ENCODE measurements at regions not wholly inside any gene's neighbourhood (a gene's known extent, or its start where the extent isn't known, plus 50 kb on each side); places are given as distances from the start of the nearest gene placed in this dataset.

DNA sequence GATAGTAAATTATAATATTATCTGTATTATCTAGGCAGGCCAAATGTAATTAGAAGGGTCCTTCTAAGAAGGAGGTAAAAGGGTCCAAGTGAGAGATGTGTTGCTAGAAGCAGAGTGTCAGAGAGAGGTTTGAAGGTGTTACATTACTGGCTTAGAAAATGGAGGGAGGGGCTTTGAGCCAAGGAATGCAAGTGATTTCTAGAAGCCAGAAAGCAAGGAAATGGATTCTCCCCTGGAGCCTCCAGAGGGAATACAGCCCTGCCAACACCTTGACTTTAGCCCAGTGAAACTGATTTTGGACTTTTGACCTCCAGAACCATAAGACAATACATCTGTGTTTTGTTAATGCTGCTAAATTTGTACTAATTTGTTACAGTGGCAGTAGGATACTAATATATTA, 97.9 kb upstream of the IL6 start:
- Histone ChIP-seq H3K4me1 (replicated peaks in 1 of 4; ENCODE audit: control insufficient read depth in 3 of 4, insufficient read depth in 4 of 4, low read length in 3 of 4) (0 out of 7 replicates have a peak, but pooled peaks cover 0 to 4% (median 0%) of the 10 kb centered on the region in 4 experiments), H2BK20ac (ENCODE audit: low read length) (no peak overlapping the region; the same call in 1 of the 2 replicates), H2BK12ac (ENCODE audit: low read depth, low read length) (no peak overlapping the region), H3K4me2 (ENCODE audit: insufficient read depth in 1 of 2, low read depth in 2 of 2, low read length in 2 of 2) (no peak overlapping the region), H3K4ac (replicated peaks; ENCODE audit: insufficient read length, low read depth, low read length) (no peak overlapping the region), H2BK15ac (ENCODE audit: low read length) (no peak overlapping the region), H3K9ac (replicated peaks in 1 of 4; ENCODE audit: extremely low read depth in 1 of 4, low read depth in 3 of 4, low read length in 3 of 4) (no peak overlapping the region), H4K91ac (replicated peaks; ENCODE audit: insufficient read length, low read length) (no peak overlapping the region), H3K79me2 (ENCODE audit: control insufficient read depth in 1 of 2, insufficient read depth in 2 of 2, low read length in 2 of 2) (no peaks in the 10 kb centered on the region), H2BK120ac (replicated peaks; ENCODE audit: low read depth, low read length) (no peak overlapping the region), H3K56ac (replicated peaks; ENCODE audit: insufficient read length, low read depth, low read length) (no peak overlapping the region), H2AK5ac (ENCODE audit: low read depth, low read length) (no peak overlapping the region), H3K23me2 (ENCODE audit: low read depth, low read length) (no peaks in the 10 kb centered on the region), H2AFZ (ENCODE audit: low read length) (peak overlapping the region; percentile 93), H3K18ac (ENCODE audit: extremely low read depth, low read length) (no peak overlapping the region), H3K27me3 (replicated peaks in 1 of 4; ENCODE audit: control insufficient read depth in 3 of 4, extremely low read depth in 1 of 4, insufficient read depth in 3 of 4, low read length in 3 of 4) (no peaks in the 10 kb centered on the region), H3K14ac (ENCODE audit: insufficient read length) (no peak overlapping the region), H3K4me3 (ENCODE audit: extremely low read depth in 1 of 4, insufficient read depth in 2 of 4, low read depth in 3 of 4, low read length in 4 of 4) (no peak overlapping the region), H4K5ac (ENCODE audit: insufficient read length, low read depth, low read length) (no peak overlapping the region), H3K79me1 (ENCODE audit: low read depth, low read length) (no peaks in the 10 kb centered on the region), H2BK5ac (ENCODE audit: low read depth, low read length) (no peak overlapping the region), H3K23ac (ENCODE audit: insufficient read length) (no peak overlapping the region), H3K9me3 (ENCODE audit: insufficient read depth in 2 of 2, low read depth in 1 of 2, low read length in 1 of 2) (no peaks in the 10 kb centered on the region), H3K27ac (ENCODE audit: low read depth, low read length) (no peak overlapping the region), H3K36me3 (ENCODE audit: control insufficient read depth in 2 of 4, insufficient read depth in 4 of 4, low read length in 3 of 4) (no peaks in the 10 kb centered on the region), H4K20me1 (replicated peaks in 1 of 2; ENCODE audit: control insufficient read depth in 1 of 2, insufficient read depth in 2 of 2, low read length in 2 of 2) (no peaks in the 10 kb centered on the region), H4K8ac (ENCODE audit: extremely low read depth, insufficient read depth, low read length) (no peak overlapping the region)
- no peak for TF ChIP-seq HDAC6 (IDR thresholded peaks at IDR 0.05; ENCODE audit: low read depth, low read length)
- TF ChIP-seq, protein P1, sequence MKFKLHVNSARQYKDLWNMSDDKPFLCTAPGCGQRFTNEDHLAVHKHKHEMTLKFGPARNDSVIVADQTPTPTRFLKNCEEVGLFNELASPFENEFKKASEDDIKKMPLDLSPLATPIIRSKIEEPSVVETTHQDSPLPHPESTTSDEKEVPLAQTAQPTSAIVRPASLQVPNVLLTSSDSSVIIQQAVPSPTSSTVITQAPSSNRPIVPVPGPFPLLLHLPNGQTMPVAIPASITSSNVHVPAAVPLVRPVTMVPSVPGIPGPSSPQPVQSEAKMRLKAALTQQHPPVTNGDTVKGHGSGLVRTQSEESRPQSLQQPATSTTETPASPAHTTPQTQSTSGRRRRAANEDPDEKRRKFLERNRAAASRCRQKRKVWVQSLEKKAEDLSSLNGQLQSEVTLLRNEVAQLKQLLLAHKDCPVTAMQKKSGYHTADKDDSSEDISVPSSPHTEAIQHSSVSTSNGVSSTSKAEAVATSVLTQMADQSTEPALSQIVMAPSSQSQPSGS (IDR thresholded peaks at IDR 0.05; ENCODE audit: low read length): no peak
- TF ChIP-seq EZH2 (IDR thresholded peaks at IDR 0.05; ENCODE audit: low read depth, low read length, severe bottlenecking): no peak
- TF ChIP-seq KDM4A (IDR thresholded peaks at IDR 0.05; ENCODE audit: low read depth, low read length, severe bottlenecking): no peak
- TF ChIP-seq TEAD4 (IDR thresholded peaks at IDR 0.05; ENCODE audit: low read depth, low read length): 0 out of 2 replicates have a peak, but pooled peaks have one; percentile 13
- TF ChIP-seq JUN (IDR thresholded peaks at IDR 0.05; ENCODE audit: low read depth, low read length): no peak
- ChIA-PET POLR2A (ENCODE audit: partially characterized antibody) (interaction anchor here (0.6 kb wide), 1 partner anchor 503 kb away, joined by 3 read pairs; no protein-coding TSS in a partner anchor), CTCF (ENCODE audit: partially characterized antibody) (interaction anchor here (1.4 kb wide), 1 partner anchor 100 kb away, joined by 3 read pairs; no protein-coding TSS in a partner anchor)
- FAIRE-seq: peak; percentile 36
- DNase-seq (ENCODE audit: low read depth in 1 of 2, low spot score in 2 of 2): no peak
